ENCODE measurements at regions not wholly inside any gene's neighbourhood (a gene's known extent, or its start where the extent isn't known, plus 50 kb on each side); places are given as distances from the start of the nearest gene placed in this dataset.

DNA sequence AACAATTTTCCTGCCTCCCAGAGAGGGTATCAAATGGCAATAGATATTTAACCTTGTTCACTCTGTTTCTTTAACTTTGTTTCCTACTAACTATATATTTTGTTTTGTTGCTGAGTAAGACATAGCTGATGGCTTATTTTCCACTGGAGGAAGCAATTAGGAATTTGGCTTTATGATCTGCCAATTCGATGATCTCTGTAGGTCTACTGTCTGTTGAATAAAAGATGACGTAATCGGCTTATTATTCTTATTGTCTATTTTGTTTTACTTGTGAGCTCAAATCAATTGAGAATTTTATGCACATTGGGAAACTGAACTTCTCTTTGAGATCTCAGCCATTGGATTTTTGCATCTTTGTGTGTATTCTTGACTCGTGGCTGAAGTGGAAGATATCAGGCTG is 862.6 kb downstream of the EFNB2 start:
- no peak for TF ChIP-seq ZBTB7A (IDR thresholded peaks at IDR 0.05; ENCODE audit: low read depth)
- no peak for TF ChIP-seq TEAD4 (IDR thresholded peaks at IDR 0.05)
- TF ChIP-seq FOXM1 (IDR thresholded peaks at IDR 0.05; ENCODE audit: borderline replicate concordance, low read depth) = no peak
- TF ChIP-seq CREB1 (IDR thresholded peaks at IDR 0.05; ENCODE audit: low read depth) = no peak
- TF ChIP-seq YY1 (IDR thresholded peaks at IDR 0.05; ENCODE audit: low read depth) = no peak
- TF ChIP-seq CEBPB (IDR thresholded peaks at IDR 0.05) = no peak
- no peak for TF ChIP-seq EP300 (IDR thresholded peaks at IDR 0.05; ENCODE audit: borderline replicate concordance)
- no peak for TF ChIP-seq TCF12 (IDR thresholded peaks at IDR 0.05; ENCODE audit: low read depth)
- no peak for TF ChIP-seq NFIC (IDR thresholded peaks at IDR 0.05)
- TF ChIP-seq, protein P1, sequence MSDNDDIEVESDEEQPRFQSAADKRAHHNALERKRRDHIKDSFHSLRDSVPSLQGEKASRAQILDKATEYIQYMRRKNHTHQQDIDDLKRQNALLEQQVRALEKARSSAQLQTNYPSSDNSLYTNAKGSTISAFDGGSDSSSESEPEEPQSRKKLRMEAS (IDR thresholded peaks at IDR 0.05) = no peak
- TF ChIP-seq EGR1 (IDR thresholded peaks at IDR 0.05) = no peak
- no peak for TF ChIP-seq RAD21 (IDR thresholded peaks at IDR 0.05; ENCODE audit: low read depth)
- TF ChIP-seq, protein P2, sequence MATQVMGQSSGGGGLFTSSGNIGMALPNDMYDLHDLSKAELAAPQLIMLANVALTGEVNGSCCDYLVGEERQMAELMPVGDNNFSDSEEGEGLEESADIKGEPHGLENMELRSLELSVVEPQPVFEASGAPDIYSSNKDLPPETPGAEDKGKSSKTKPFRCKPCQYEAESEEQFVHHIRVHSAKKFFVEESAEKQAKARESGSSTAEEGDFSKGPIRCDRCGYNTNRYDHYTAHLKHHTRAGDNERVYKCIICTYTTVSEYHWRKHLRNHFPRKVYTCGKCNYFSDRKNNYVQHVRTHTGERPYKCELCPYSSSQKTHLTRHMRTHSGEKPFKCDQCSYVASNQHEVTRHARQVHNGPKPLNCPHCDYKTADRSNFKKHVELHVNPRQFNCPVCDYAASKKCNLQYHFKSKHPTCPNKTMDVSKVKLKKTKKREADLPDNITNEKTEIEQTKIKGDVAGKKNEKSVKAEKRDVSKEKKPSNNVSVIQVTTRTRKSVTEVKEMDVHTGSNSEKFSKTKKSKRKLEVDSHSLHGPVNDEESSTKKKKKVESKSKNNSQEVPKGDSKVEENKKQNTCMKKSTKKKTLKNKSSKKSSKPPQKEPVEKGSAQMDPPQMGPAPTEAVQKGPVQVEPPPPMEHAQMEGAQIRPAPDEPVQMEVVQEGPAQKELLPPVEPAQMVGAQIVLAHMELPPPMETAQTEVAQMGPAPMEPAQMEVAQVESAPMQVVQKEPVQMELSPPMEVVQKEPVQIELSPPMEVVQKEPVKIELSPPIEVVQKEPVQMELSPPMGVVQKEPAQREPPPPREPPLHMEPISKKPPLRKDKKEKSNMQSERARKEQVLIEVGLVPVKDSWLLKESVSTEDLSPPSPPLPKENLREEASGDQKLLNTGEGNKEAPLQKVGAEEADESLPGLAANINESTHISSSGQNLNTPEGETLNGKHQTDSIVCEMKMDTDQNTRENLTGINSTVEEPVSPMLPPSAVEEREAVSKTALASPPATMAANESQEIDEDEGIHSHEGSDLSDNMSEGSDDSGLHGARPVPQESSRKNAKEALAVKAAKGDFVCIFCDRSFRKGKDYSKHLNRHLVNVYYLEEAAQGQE (IDR thresholded peaks at IDR 0.05; ENCODE audit: low read depth) = no peak
- TF ChIP-seq, protein P3, sequence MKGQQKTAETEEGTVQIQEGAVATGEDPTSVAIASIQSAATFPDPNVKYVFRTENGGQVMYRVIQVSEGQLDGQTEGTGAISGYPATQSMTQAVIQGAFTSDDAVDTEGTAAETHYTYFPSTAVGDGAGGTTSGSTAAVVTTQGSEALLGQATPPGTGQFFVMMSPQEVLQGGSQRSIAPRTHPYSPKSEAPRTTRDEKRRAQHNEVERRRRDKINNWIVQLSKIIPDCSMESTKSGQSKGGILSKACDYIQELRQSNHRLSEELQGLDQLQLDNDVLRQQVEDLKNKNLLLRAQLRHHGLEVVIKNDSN (IDR thresholded peaks at IDR 0.05) = no peak
- TF ChIP-seq TAF1 (IDR thresholded peaks at IDR 0.05; ENCODE audit: low read depth) = no peak

DNA sequence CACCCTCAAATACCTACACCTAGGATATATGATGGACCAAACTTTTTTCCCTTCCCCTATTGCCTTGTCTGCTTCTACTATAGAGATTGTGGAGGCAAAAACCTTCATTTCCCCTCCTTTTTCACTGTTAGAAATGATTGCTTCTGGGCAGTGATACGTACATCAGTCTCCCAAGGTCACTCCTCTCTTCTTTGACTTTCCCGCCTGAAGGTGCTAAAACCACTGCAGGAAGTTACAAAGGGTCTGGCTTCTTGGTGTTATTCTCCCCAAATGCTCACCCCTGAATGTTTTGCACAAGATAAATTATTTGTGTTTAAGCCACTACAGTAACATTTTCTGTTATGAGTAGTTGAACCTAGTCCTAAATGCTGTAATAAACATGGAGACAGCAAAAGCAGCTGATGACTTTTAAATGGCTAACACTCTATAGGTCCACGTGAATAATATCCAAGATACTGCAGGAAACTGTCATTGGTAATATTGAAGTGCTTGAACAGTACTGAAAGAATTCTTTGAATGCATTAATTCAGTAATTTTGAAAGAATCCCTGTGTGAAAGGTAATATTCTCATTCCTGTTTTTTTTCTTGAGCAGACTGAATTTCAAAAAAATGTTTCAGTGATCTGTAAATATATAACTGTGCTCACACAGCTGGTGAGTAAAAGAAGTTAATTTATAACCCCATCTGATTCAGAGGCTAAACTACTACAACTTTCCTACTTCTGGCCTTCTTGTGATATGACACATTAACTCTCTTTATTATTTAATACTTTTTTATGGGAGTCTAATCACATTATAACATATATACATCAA is 865.1 kb downstream of the EFNB2 start:
- TF ChIP-seq EGR1 (IDR thresholded peaks at IDR 0.05) (no peak), ZBTB7A (IDR thresholded peaks at IDR 0.05; ENCODE audit: low read depth) (no peak), NFIC (IDR thresholded peaks at IDR 0.05) (no peak), EP300 (IDR thresholded peaks at IDR 0.05; ENCODE audit: borderline replicate concordance) (no peak), CEBPB (IDR thresholded peaks at IDR 0.05) (no peak), FOXM1 (IDR thresholded peaks at IDR 0.05; ENCODE audit: borderline replicate concordance, low read depth) (no peak), CREB1 (IDR thresholded peaks at IDR 0.05; ENCODE audit: low read depth) (no peak), TEAD4 (IDR thresholded peaks at IDR 0.05) (no peak)
- TF ChIP-seq, protein P2 (IDR thresholded peaks at IDR 0.05; ENCODE audit: low read depth) = no peak

DNA sequence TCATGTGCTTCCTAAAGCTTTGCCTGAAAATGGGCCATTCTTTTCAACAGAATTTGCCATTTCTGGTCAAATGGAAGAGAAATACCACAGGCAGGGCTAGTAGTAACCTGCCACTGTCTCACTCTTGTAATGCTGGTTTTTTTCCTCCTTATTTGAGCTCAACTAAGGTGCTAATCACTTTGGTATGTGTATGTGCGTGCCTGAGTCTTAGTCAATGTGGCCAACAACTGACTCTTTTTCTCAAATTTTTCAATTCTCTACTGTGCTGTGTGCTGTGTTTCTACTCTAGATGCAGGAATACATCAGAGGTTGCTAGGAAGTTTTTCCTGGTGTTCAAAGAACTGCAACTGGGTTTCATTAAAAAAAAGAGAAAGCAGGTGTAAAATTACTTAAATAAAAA is 870.2 kb downstream of the EFNB2 start:
- TF ChIP-seq EGR1 (IDR thresholded peaks at IDR 0.05) (no peak), TEAD4 (IDR thresholded peaks at IDR 0.05) (no peak), ZBTB7A (IDR thresholded peaks at IDR 0.05; ENCODE audit: low read depth) (no peak), NFIC (IDR thresholded peaks at IDR 0.05) (no peak)
- TF ChIP-seq, protein P3 (IDR thresholded peaks at IDR 0.05) = no peak
- TF ChIP-seq, protein P2 (IDR thresholded peaks at IDR 0.05; ENCODE audit: low read depth) = no peak

DNA sequence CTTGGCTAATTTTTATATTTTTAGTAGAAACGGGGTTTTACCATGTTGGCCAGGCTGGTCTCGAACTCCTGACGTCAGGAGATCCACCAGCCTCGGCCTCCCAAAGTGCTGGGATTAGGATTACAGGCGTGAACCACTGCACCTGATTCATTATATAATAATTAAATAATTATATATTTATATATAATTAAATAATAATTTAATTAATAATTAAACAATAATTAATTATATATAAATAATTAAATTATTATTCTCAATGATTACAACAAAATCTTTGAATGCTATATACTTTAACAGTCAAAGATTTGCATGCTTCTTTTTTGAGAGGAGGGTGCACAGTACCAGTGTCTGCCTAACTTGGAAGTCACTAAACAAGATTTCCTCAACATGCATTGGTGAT is 872.3 kb downstream of the EFNB2 start:
- no peak for TF ChIP-seq TAF1 (IDR thresholded peaks at IDR 0.05; ENCODE audit: low read depth)
- no peak for TF ChIP-seq NFIC (IDR thresholded peaks at IDR 0.05)

DNA sequence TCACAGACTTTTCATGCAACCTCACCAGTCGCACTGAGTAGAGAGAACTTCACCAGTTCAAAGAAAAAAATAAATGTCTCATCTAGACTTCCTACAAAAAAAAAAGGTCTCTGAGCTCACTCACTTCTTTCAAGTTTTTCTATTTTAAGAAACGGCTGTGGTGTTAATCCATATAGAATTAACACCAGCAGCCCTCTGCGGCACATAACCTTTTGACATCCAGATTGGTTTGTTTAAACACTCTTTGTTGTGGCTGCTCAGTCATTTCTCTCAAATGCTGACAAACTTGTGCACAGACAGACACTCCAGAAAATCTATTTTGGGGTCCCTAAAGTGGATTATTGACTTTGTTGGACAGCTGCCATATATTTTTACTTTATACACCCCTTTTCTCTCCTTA is 874.9 kb downstream of the EFNB2 start:
- TF ChIP-seq TEAD4 (IDR thresholded peaks at IDR 0.05) (no peak), TCF12 (IDR thresholded peaks at IDR 0.05; ENCODE audit: low read depth) (no peak), ZBTB7A (IDR thresholded peaks at IDR 0.05; ENCODE audit: low read depth) (no peak), CEBPB (IDR thresholded peaks at IDR 0.05) (no peak), RAD21 (IDR thresholded peaks at IDR 0.05; ENCODE audit: low read depth) (no peak), TAF1 (IDR thresholded peaks at IDR 0.05; ENCODE audit: low read depth) (no peak), YY1 (IDR thresholded peaks at IDR 0.05; ENCODE audit: low read depth) (no peak), CREB1 (IDR thresholded peaks at IDR 0.05; ENCODE audit: low read depth) (no peak), EGR1 (IDR thresholded peaks at IDR 0.05) (no peak), EP300 (IDR thresholded peaks at IDR 0.05; ENCODE audit: borderline replicate concordance) (no peak)
- TF ChIP-seq, protein P1 (IDR thresholded peaks at IDR 0.05) = no peak
- TF ChIP-seq, protein P2 (IDR thresholded peaks at IDR 0.05; ENCODE audit: low read depth) = no peak
